ENCODE measurements at regions not wholly inside any gene's neighbourhood (a gene's known extent, or its start where the extent isn't known, plus 50 kb on each side); places are given as distances from the start of the nearest gene placed in this dataset.
"Not testable (repeated sequence)": the region's sequence is repeated elsewhere in the genome, so short reads cannot be mapped to it uniquely, and the experiment has no call there.

DNA sequence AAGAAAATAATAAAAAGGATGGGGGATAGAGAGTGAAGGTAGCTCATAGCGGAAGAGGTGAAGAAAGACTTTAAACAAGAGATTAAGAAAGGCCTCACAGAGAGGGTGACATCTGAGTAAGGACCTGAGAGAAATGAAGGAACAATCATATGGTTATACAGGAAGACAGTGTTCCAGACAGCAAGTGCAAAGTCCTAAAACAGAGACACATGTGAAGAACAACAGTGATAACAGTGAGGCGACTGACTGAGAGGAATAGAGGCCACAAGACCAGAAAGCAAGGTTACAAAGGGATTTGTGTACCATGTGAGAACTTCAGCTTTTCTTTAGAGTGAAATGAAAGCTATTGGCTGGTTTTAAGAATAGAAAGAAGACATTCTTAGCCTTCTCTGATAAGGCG, 141.6 kb upstream of the PALMD start:
- DNase-seq, result no peak

DNA sequence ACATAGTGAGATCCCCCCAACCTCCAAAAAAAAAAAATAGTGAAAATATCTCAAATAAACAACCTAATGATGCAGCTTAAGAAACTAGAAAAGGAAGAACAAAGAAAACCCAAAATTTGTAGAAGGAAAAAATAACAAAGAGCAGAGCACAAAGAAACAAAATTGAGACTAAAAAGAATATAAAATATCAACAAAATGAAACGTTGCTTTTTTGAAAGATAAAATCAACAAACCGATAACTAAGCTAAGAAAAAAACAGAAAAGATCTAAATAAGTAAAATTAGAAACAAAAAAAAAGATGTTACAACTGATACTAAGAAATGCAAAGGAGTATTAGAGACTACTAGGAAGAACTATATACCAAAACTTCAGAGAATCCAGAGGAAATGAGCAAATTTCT, 139.3 kb upstream of the PALMD start:
- no peak for DNase-seq

- DNase-seq, result not testable (repeated sequence)
Observed at GRCh38 chr1:99507446-99507845, 138.5 kb upstream of the PALMD start.

DNA sequence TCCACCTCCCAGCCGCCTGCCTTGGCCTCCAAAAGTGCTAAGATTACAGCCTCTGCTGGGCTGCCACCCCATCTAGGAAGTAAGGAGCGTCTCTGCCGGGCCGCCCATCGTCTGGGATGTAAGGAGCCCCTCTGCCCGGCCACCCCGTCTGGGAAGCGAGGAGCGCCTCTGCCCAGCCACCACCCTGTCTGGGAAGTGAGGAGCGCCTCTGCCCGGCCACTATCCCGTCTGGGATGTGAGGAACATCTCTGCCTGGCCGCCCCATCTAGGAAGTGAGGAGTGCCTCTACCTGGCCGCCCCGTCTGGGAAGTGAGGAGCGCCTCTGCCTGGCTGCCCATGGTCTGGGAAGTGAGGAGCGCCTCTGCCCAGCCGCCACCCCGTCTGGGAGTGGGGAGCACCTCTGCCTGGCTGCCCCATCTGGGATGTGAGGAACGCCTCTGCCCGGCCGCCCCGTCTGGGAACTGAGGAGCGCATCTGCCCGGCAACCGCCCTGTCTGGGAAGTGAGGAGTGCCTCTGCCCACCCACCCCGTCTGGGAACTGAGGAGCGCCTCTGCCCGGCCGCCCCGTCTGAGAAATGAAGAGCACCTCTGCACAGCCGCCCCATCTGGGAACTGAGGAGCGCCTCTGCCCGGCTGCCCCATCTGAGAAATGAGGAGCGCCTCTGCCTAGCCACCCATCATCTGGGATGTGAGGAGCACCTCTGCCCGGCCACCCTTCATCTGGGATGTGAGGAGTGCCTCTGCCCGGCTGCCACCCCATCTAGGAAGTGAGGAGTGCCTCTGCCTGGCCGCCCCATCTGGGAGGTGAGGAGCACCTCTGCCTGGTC, 137.8 kb upstream of the PALMD start:
- no peak for DNase-seq

- DNase-seq, result not testable (repeated sequence)
Observed at GRCh38 chr1:99508733-99509445, 137.0 kb upstream of the PALMD start.

DNA sequence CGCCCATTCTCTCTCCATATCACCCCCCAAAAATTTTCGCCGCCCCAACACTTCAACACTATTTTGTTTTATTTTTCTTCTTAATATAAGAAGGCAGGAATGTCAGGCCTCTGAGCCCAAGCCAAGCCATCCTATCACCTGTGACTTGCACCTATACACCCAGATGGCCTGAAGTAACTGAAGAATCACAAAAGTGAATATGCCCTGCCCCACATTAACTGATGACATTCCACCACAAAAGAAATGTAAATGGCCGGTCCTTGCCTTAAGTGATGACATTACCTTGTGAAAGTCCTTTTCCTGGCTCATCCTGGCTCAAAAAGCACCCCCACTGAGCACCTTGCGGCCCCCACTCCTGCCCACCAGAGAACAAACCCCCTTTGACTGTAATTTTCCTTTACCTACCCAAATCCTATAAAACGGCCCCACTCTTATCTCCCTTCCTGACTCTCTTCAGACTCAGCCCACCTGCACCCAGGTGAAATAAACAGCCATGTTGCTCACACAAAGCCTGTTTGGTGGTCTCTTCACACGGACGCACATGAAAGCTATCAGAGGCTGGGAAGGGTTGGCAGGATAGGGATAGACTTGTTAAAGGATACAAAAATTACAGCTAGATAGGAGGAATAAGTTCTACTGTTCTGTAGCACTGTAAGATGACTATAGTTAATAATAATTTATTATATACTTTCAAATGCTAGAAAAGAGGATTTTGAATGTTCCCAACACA, 130.9 kb upstream of the PALMD start:
- DNase-seq, result not testable (repeated sequence)

DNA sequence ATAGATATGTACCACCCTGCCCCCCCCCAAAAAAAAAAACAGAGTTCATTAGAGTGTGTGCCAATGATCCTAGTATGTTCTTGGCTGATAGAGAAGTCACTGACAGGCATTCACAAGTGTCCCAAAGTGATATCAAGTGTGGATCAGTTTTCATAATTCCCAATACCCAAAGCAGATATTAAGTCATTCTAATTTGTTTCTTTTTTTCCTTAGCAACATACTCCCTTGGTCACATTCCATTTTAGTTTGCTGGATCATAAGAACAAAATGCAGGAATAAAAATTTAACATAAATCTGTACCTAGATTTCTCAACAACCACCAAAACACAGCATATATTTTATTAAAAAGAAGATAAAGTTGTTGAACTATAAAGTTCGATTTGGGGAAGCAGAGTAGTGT, 129.8 kb upstream of the PALMD start:
- DNase-seq, result no peak

DNA sequence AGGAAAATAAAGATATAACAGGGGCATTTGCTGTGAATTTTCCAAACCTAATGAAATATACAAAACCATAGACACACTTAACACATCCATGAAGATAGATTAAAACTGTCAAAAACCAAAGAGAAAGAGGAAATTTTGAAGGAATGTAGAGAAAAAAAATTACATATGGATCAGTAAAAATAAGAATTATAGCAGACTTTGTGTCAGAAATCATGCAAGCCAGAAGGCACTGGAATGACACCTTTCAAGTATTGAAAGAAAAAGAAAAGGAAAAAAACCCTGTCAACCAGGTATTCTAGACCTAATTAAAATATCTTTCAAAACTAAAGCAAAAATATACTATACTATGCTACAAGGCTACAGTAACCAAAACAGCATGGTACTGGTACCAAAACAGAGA, 125.8 kb upstream of the PALMD start:
- no peak for DNase-seq

GRCh38 chr1:99525331-99525730, 120.6 kb upstream of the PALMD start:
- no peak for DNase-seq

DNA sequence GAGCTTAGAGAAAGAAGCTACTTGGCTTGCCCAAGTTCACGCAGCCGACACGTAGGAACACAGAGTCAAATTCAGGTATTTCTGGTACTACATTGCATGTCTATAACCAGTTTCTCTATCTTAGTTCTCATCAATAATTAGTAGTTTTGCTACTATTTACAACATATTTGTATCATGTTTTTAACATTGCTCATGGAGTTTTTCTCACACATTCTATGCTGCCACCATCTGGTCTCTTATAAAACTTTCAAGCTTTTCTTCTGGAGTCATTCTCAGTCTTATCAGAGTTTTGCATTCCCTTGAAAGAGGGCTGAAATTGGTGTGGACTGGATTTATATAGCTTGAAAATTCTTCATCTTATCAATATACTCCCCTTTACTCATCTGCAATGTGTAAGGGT, 118.8 kb upstream of the PALMD start:
- no peak for DNase-seq

GRCh38 chr1:99527545-99527944, 118.4 kb upstream of the PALMD start:
- DNase-seq, result no peak

GRCh38 chr1:99529002-99529401, 116.9 kb upstream of the PALMD start:
- DNase-seq, result no peak

GRCh38 chr1:99531578-99532275, 114.2 kb upstream of the PALMD start:
- no peak for DNase-seq

GRCh38 chr1:99532276-99532580, 113.7 kb upstream of the PALMD start:
- no peak for DNase-seq

DNA sequence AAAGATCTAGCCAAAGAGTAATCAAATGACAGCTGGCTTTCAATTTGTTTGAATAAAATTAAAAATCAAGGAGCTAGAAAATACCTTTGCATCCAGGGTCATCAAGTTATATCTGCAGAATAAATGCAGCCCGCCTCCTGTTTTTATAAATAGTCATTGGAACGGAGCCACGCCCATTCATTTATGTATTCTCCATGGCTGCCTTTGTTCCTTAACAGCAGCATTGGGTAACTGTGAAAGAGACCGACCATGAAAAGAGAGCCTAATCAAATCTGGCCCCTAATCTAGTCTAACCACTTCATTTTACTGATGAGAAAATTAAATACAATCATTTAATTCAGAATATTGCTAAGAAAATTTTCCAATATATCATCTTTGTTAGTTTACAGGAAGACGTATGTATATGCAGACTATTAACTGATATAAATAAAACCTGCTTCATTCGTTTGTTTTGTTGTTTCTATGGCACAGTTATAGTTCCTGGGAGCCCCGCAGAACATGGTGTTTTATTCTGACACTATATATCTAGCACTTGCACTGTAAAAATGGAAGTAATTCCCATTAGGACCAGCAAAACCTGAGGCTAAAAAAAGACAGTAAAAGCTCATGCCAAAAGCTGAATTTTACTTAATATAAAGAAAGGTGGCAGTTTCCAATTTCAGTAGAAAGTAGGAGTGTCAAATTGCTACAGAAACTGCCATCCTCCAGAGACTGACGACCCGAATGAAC, 111.8 kb upstream of the PALMD start:
- no peak for DNase-seq

GRCh38 chr1:99534638-99534930, 111.3 kb upstream of the PALMD start:
- DNase-seq, result no peak

DNA sequence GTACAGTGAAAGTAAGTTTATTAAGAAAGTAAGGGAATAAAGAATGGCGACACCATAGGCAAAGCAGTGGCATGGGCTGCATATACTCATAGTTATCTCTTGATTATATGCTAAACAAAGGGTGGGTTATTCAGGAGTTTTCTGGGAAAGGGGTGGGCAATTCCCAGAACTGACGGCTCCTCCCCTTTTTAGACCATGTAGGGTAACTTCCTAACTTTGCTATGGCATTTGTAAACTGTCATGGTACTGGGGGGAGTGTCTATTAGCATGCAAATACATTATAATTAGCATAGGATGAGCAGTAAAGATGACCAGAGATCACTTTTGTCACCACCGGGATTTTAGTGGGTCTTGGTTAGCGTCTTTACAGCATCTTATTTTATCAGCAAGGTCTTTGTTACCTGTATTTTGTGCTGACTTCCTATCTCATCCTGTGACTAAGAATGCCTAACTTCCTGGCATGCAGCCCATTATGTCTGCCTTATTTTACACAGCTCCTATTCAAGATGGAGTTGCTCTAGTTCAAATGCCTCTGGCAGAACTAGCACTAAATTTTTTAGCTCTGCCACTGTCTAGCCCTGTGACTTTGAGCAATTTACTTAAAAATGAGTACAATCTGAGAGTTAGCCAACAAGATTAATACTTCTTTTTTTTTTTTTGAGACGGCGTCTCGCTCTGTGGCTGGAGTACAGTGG, 110.3 kb upstream of the PALMD start:
- no peak for DNase-seq

DNA sequence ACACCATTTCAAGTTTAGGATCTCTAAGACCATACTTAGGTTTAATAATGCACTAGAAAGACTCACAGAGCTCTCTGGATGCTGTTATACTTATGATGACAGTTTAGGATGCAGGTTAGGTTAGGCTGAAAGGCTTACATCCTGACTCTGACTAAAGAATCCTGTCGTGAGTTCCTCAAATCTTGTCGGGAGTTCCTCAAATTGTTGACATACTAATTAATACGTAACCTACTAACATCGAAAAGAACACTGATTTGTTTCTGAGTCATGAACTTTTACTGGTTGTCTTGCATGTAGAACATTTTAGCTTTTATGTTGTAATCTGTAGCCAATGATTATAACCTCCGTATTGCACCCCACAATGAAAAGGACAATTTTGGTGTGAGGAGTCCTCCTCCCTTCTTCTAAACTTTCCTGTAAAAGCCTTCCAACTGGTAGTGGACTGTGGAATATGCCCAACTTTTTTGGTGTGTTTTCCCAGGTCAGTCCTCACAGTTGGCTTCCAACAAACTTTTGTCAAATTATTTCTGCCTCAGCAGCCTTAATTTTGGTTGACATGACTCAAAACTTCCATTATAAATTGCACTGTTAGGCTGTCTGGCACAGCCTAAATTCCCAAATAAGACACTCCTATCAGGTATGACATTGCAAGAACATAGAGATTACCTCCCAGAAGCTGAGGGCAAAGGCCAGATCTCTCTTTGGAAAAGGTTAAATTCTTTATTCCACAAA, 107.9 kb upstream of the PALMD start:
- DNase-seq, result no peak

DNA sequence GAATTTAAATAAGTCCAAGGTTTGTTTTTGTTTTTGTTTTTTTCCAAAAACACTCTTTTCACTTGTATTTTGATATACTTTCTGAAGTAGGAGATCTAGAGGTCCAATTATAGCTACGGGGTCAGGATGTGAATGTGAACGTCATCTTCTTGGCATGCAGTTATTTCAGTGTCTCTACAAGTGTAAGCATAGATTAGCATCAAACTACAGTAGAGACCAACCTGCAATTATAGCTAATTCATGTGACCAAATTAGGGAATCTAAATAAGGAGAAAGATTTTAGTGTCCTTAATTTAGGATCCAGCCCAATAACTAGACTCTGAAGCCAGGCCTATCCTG, 107.3 kb upstream of the PALMD start:
- no peak for DNase-seq

- no peak for DNase-seq
Observed at GRCh38 chr1:99539131-99539530, 106.8 kb upstream of the PALMD start.

GRCh38 chr1:99540744-99541143, 105.2 kb upstream of the PALMD start:
- DNase-seq, result no peak

DNA sequence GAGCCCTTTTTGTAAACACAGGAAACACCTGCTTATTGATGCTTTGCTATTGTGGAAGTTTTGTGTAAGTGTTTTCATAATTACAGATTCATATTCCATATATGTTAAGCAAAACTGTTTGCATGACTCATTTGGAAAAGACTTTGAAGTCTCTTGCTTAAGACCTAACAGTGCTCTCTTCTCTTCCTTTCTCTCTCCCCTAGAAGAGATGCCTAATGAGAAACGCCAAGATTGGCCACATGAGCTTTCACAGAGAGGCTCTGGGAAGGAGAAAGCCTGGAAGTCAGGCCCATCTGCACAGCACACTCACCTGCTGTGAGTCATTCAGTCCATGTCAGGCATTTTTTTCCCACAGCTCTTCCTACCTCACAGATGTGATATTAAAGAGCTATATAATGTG, 101.6 kb upstream of the PALMD start:
- no peak for DNase-seq
